Kidney (tissue), 13 donors: ENCODE measurements at regions not wholly inside any gene's neighbourhood (a gene's known extent, or its start where the extent isn't known, plus 50 kb on each side); places are given as distances from the start of the nearest gene placed in this dataset.

Experiments used
- DNase-seq, 5 donors: peaks; one replicate each; pipeline ENCODE4 v3.0.0-alpha.2; 2013 to 2020
- FAIRE-seq: peaks from 2 replicates; lab custom pipeline; 2012; peaks lifted over from hg19 to GRCh38; lab: Jason Lieb, UNC
- H3K27ac ChIP-seq, 2 donors: one replicate each; pipeline ENCODE4 v1.7.0; 2013; ENCODE audit warnings: low read depth in 2 of 2, low read length in 2 of 2, inconsistent platforms in 1 of 2
- H3K27me3 ChIP-seq: one replicate; pipeline ENCODE4 v1.7.1; 2013; ENCODE audit warnings: low read length, inconsistent platforms; ENCODE audit not compliant: control insufficient read depth, insufficient read depth
- H3K36me3 ChIP-seq, 3 donors: one replicate each; pipeline versions ENCODE4 v1.7.0 to v1.7.1; 2013; ENCODE audit warnings: low read length in 3 of 3, control low read depth in 1 of 3, inconsistent platforms in 1 of 3; ENCODE audit not compliant: insufficient read depth in 3 of 3, control insufficient read depth in 2 of 3
- H3K4me1 ChIP-seq, 3 donors: one replicate each; pipeline versions ENCODE4 v1.7.0 to v1.7.1; 2013; ENCODE audit warnings: low read length in 3 of 3, inconsistent platforms in 1 of 3, low read depth in 1 of 3; ENCODE audit not compliant: control insufficient read depth in 2 of 3, insufficient read depth in 2 of 3
- H3K4me3 ChIP-seq, 3 donors: one replicate each; pipeline versions ENCODE4 v1.7.0 to v1.8.1; 2013; ENCODE audit warnings: low read length in 3 of 3, control low read depth in 1 of 3, inconsistent platforms in 1 of 3
- H3K9ac ChIP-seq, 3 donors: one replicate each; pipeline versions ENCODE4 v1.7.0 to v1.7.1; 2013; ENCODE audit warnings: low read length in 3 of 3, control low read depth in 1 of 3, inconsistent platforms in 1 of 3
- H3K9me3 ChIP-seq, 3 donors: one replicate each; pipeline versions ENCODE4 v1.7.0 to v1.7.1; 2013; ENCODE audit warnings: low read length in 3 of 3, control low read depth in 1 of 3, inconsistent platforms in 1 of 3; ENCODE audit not compliant: control insufficient read depth in 2 of 3, insufficient read depth in 1 of 3
- CTCF ChIP-seq: IDR thresholded peaks from 3 replicates; pipeline ENCODE4 v1.5.1; 2012; ENCODE audit warnings: mild to moderate bottlenecking, moderate library complexity, borderline replicate concordance; ENCODE audit not compliant: insufficient read depth; ENCODE audit errors: extremely low read depth
- intact Hi-C: fragments of 100-400 bp; cut with DNase I; formaldehyde crosslinking; loops from one replicate; pipeline ENCODE4 v1.11.1; 2022
- donor health status: control.
- donor health status: control.
- donor health status: control.
- donor health status: control.
- donor health status: control.
- donor health status: DM: yes; HTN: yes; CAD: no.
- donor health status: Normal renal cell carcinoma (clear cell type).

- no peak overlapping the region for H3K9ac ChIP-seq
- no peaks in the 10 kb centered on the region for H3K27me3 ChIP-seq
- no peaks in the 10 kb centered on the region for H3K36me3 ChIP-seq
- no peak overlapping the region for H3K4me3 ChIP-seq
- no peaks in the 10 kb centered on the region for H3K9me3 ChIP-seq
- FAIRE-seq (no peak), DNase-seq (no peak)
- no peaks in the 10 kb centered on the region for H3K4me1 ChIP-seq
- intact Hi-C loops = no loop called here
- TF ChIP-seq CTCF = no peak
- no peak overlapping the region for H3K27ac ChIP-seq
These were observed 265.8 kb upstream of the GRIA1 start for GRCh38 chr5:153224651-153225050.

GRCh38 chr5:153233933-153234332, 256.5 kb upstream of the GRIA1 start:
- Histone ChIP-seq H3K27ac (no peak overlapping the region), H3K9me3 (no peaks in the 10 kb centered on the region), H3K9ac (no peak overlapping the region), H3K36me3 (no peaks in the 10 kb centered on the region), H3K27me3 (no peaks in the 10 kb centered on the region), H3K4me3 (no peak overlapping the region), H3K4me1 (no peaks in the 10 kb centered on the region)
- FAIRE-seq (no peak), DNase-seq (no peak)
- TF ChIP-seq CTCF = no peak
- intact Hi-C loops = no loop called here

GRCh38 chr5:153236319-153236718, 254.2 kb upstream of the GRIA1 start:
- H3K4me1 ChIP-seq = no peaks in the 10 kb centered on the region
- H3K9ac ChIP-seq = no peak overlapping the region
- no peak for TF ChIP-seq CTCF
- intact Hi-C loops = no loop called here
- no peaks in the 10 kb centered on the region for H3K27me3 ChIP-seq
- FAIRE-seq (no peak), DNase-seq (no peak)
- no peak overlapping the region for H3K27ac ChIP-seq
- H3K9me3 ChIP-seq = no peaks in the 10 kb centered on the region
- H3K4me3 ChIP-seq = no peak overlapping the region
- H3K36me3 ChIP-seq = no peaks in the 10 kb centered on the region

GRCh38 chr5:153237671-153238332, 252.7 kb upstream of the GRIA1 start:
- TF ChIP-seq CTCF = no peak
- intact Hi-C loops = no loop called here
- H3K36me3 ChIP-seq = no peaks in the 10 kb centered on the region
- H3K9me3 ChIP-seq = no peaks in the 10 kb centered on the region
- H3K4me3 ChIP-seq = no peak overlapping the region
- no peak for FAIRE-seq
- DNase-seq = no peak
- H3K27ac ChIP-seq = no peak overlapping the region
- no peak overlapping the region for H3K9ac ChIP-seq
- H3K4me1 ChIP-seq = no peaks in the 10 kb centered on the region
- no peaks in the 10 kb centered on the region for H3K27me3 ChIP-seq
